Stimulated activated CD8-positive, alpha-beta memory T cell treated with anti-CD3 and anti-CD28 coated beads, Interleukin-7, amount 100 ng/mL, for 4 hours (primary cell): ENCODE measurements at regions not wholly inside any gene's neighbourhood (a gene's known extent, or its start where the extent isn't known, plus 50 kb on each side); places are given as distances from the start of the nearest gene placed in this dataset.
"Not testable (repeated sequence)": the region's sequence is repeated elsewhere in the genome, so short reads cannot be mapped to it uniquely, and the experiment has no call there.

ENCODE experiments used
- DNase-seq, 2 donors: peaks; one replicate each; pipeline ENCODE4 v3.0.0-alpha.2; 2020; ENCODE audit warnings: low read depth in 2 of 2

- DNase-seq = no peak
These were observed 1240.3 kb upstream of the ACVR2A start for GRCh38 chr2:146604521-146604920.

- no peak for DNase-seq
These were observed 1242.0 kb upstream of the ACVR2A start for GRCh38 chr2:146602856-146603255.

GRCh38 chr2:146602383-146602782, 1242.4 kb upstream of the ACVR2A start:
- no peak for DNase-seq

- DNase-seq = no peak
These were observed 1246.0 kb upstream of the ACVR2A start for GRCh38 chr2:146598791-146599190.

- DNase-seq = no peak
These were observed 1247.5 kb upstream of the ACVR2A start for GRCh38 chr2:146597291-146597690.

GRCh38 chr2:146591908-146592307, 1252.9 kb upstream of the ACVR2A start:
- DNase-seq = no peak

GRCh38 chr2:146587291-146587713, 1257.5 kb upstream of the ACVR2A start:
- DNase-seq = no peak

GRCh38 chr2:146584316-146584715, 1260.5 kb upstream of the ACVR2A start:
- DNase-seq = no peak

- no peak for DNase-seq
These were observed 1265.5 kb upstream of the ACVR2A start for GRCh38 chr2:146579147-146579930.

GRCh38 chr2:146576339-146577111, 1268.3 kb upstream of the ACVR2A start:
- no peak for DNase-seq

- no peak for DNase-seq
These were observed 1272.2 kb upstream of the ACVR2A start for GRCh38 chr2:146572598-146572997.

GRCh38 chr2:146561996-146562395, 1282.8 kb upstream of the ACVR2A start:
- no peak for DNase-seq

- DNase-seq = no peak
These were observed 1297.6 kb upstream of the ACVR2A start for GRCh38 chr2:146547236-146547635.

- no peak for DNase-seq
These were observed 1300.1 kb upstream of the ACVR2A start for GRCh38 chr2:146544701-146545100.

GRCh38 chr2:146541896-146542295, 1302.9 kb upstream of the ACVR2A start:
- no peak for DNase-seq

GRCh38 chr2:146540271-146540932, 1304.4 kb upstream of the ACVR2A start:
- DNase-seq = no peak

GRCh38 chr2:146539739-146540138, 1305.1 kb upstream of the ACVR2A start:
- not testable (repeated sequence) for DNase-seq

GRCh38 chr2:146537477-146537876, 1307.4 kb upstream of the ACVR2A start:
- DNase-seq = no peak

GRCh38 chr2:146532509-146533147, 1312.2 kb upstream of the ACVR2A start:
- no peak for DNase-seq

- DNase-seq = no peak
These were observed 1312.8 kb upstream of the ACVR2A start for GRCh38 chr2:146532009-146532408.

GRCh38 chr2:146530886-146531285, 1313.9 kb upstream of the ACVR2A start:
- no peak for DNase-seq

GRCh38 chr2:146527166-146527565, 1317.7 kb upstream of the ACVR2A start:
- DNase-seq = no peak
